Stomach (tissue), 4 donors: ENCODE measurements at regions not wholly inside any gene's neighbourhood (a gene's known extent, or its start where the extent isn't known, plus 50 kb on each side); places are given as distances from the start of the nearest gene placed in this dataset.

Experiments used
- POLR2A ChIP-seq, 4 donors: fragments of 450-650 bp; IDR thresholded peaks; one replicate each; pipeline ENCODE4 v1.6.1; 2016; ENCODE audit warnings: antibody characterized with exemption in 4 of 4, control low read depth in 2 of 4, mild to moderate bottlenecking in 1 of 4, moderate library complexity in 1 of 4
- POLR2AphosphoS5 ChIP-seq, 3 donors: sonication (generic); formaldehyde crosslinking; IDR thresholded peaks; one replicate each; pipeline ENCODE4 v1.6.1; 2016; ENCODE audit warnings: antibody characterized with exemption in 3 of 3
- TF ChIP-seq, protein P1 (sequence below), 7 experiments: fragments of 450-650 bp in 4 of 7; fragments of 200-600 bp in 3 of 7; sonication (generic) in 3 of 7; IDR thresholded peaks; one replicate each; pipeline ENCODE4 v1.5.1; 2016 to 2019; ENCODE audit warnings: antibody characterized with exemption in 7 of 7, control low read depth in 2 of 7, mild to moderate bottlenecking in 1 of 7

DNA sequence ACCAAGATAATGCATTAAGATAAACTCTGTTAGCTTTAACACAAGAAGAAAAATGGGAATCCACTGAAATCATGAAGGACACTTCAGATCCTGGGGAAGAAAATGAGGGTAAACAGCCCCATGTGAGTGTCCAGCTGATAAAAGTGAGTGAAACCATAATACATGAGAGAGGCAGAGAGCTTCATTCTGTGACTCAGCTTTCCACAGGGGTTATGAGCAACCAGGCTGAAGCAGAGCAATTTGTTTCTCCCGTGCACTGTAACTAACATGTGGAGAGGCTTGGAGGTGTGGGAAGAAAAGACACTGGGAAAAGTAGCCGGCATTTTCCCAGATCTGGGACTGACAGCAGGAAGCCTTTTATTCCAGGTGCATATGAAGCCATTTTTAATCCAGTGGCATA lies 971.7 kb downstream of the ANKRD7 start:
- TF ChIP-seq, protein P1, sequence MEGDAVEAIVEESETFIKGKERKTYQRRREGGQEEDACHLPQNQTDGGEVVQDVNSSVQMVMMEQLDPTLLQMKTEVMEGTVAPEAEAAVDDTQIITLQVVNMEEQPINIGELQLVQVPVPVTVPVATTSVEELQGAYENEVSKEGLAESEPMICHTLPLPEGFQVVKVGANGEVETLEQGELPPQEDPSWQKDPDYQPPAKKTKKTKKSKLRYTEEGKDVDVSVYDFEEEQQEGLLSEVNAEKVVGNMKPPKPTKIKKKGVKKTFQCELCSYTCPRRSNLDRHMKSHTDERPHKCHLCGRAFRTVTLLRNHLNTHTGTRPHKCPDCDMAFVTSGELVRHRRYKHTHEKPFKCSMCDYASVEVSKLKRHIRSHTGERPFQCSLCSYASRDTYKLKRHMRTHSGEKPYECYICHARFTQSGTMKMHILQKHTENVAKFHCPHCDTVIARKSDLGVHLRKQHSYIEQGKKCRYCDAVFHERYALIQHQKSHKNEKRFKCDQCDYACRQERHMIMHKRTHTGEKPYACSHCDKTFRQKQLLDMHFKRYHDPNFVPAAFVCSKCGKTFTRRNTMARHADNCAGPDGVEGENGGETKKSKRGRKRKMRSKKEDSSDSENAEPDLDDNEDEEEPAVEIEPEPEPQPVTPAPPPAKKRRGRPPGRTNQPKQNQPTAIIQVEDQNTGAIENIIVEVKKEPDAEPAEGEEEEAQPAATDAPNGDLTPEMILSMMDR (IDR thresholded peaks at IDR 0.05) = no peak
- TF ChIP-seq POLR2A (IDR thresholded peaks at IDR 0.05) (no peak), POLR2AphosphoS5 (IDR thresholded peaks at IDR 0.05) (no peak)
